DND-41 (cell line): ENCODE measurements at regions not wholly inside any gene's neighbourhood (a gene's known extent, or its start where the extent isn't known, plus 50 kb on each side); places are given as distances from the start of the nearest gene placed in this dataset.

Experiments
- ATAC-seq: fragments of 200-7000 bp; cut with Tn5 transposase; 3 replicates; pipeline ENCODE4 v1.9.1; 2021; ENCODE audit warnings: low read depth; ENCODE audit not compliant: insufficient read depth
- DNase-seq: peaks from one replicate; pipeline ENCODE4 v3.0.0-alpha.2; 2020
- H2AFZ ChIP-seq: 2 replicates; pipeline ENCODE4 v1.6.0; 2012; ENCODE audit warnings: low read depth, low read length
- H3K27ac ChIP-seq: 2 replicates; pipeline ENCODE4 v1.5.1; 2012; ENCODE audit warnings: low read length, inconsistent platforms
- H3K27me3 ChIP-seq: fragments of 200-600 bp; sonication (generic); 2 replicates; pipeline ENCODE4 v1.6.0; 2012; ENCODE audit warnings: low read length, mild to moderate bottlenecking, inconsistent platforms; ENCODE audit not compliant: insufficient read depth, poor library complexity
- H3K36me3 ChIP-seq: 2 replicates; pipeline ENCODE4 v1.5.1; 2012; ENCODE audit warnings: low read length, inconsistent platforms; ENCODE audit not compliant: insufficient read depth
- H3K4me1 ChIP-seq: 2 replicates; pipeline ENCODE4 v1.5.1; 2012; ENCODE audit warnings: mild to moderate bottlenecking, low read length; ENCODE audit not compliant: insufficient read depth
- H3K4me2 ChIP-seq: 2 replicates; pipeline ENCODE4 v1.6.0; 2012; ENCODE audit warnings: mild to moderate bottlenecking, moderate library complexity, low read length, inconsistent platforms; ENCODE audit not compliant: insufficient read depth
- H3K4me3 ChIP-seq, 2 experiments: fragments of 200-600 bp in 1 of 2; shearing (Covaris generic) in 1 of 2; 2 replicates each; pipeline ENCODE4 v1.5.1; 2012 to 2016; ENCODE audit warnings: inconsistent platforms in 2 of 2, low read length in 2 of 2, mild to moderate bottlenecking in 2 of 2, low read depth in 1 of 2, moderate library complexity in 1 of 2
- H3K79me2 ChIP-seq: 2 replicates; pipeline ENCODE4 v1.6.0; 2012; ENCODE audit warnings: low read length, inconsistent platforms; ENCODE audit not compliant: insufficient read depth
- H3K9ac ChIP-seq: 2 replicates; pipeline ENCODE4 v1.6.0; 2012; ENCODE audit warnings: low read depth, mild to moderate bottlenecking, inconsistent platforms, low read length, moderate library complexity
- H3K9me3 ChIP-seq: 2 replicates; pipeline ENCODE4 v1.5.1; 2012; ENCODE audit warnings: low read length, moderate library complexity, mild to moderate bottlenecking, inconsistent platforms; ENCODE audit not compliant: insufficient read depth, severe bottlenecking
- H4K20me1 ChIP-seq: 2 replicates; pipeline ENCODE4 v1.6.0; 2012; ENCODE audit warnings: low read length; ENCODE audit not compliant: insufficient read depth
- CTCF ChIP-seq: IDR thresholded peaks from 2 replicates; pipeline ENCODE4 v1.5.1; 2012; ENCODE audit warnings: borderline replicate concordance, low read length, moderate library complexity, mild to moderate bottlenecking; ENCODE audit not compliant: poor library complexity, severe bottlenecking; ENCODE audit errors: extremely low read depth
- EZH2 ChIP-seq: IDR thresholded peaks from 3 replicates; pipeline ENCODE4 v1.6.1; 2012; ENCODE audit warnings: borderline replicate concordance, low read depth, mild to moderate bottlenecking, moderate library complexity, low read length, inconsistent platforms; ENCODE audit not compliant: severe bottlenecking

GRCh38 chr19:32233885-32234284, 111.5 kb upstream of the ZNF507 start:
- no peaks in the 10 kb centered on the region for H3K4me1 ChIP-seq
- H3K9ac ChIP-seq = no peak overlapping the region
- H3K4me3 ChIP-seq = no peak overlapping the region
- no peak for ATAC-seq
- H3K9me3 ChIP-seq = no peaks in the 10 kb centered on the region
- H3K4me2 ChIP-seq = no peak overlapping the region
- no peaks in the 10 kb centered on the region for H3K79me2 ChIP-seq
- peaks cover 4% of the 10 kb centered on the region; the same call in 1 of the 2 replicates for H4K20me1 ChIP-seq
- TF ChIP-seq CTCF (no peak), EZH2 (no peak)
- no peak overlapping the region for H2AFZ ChIP-seq
- DNase-seq = no peak
- no peaks in the 10 kb centered on the region for H3K27me3 ChIP-seq
- no peak overlapping the region for H3K27ac ChIP-seq
- H3K36me3 ChIP-seq = no peaks in the 10 kb centered on the region

DNA sequence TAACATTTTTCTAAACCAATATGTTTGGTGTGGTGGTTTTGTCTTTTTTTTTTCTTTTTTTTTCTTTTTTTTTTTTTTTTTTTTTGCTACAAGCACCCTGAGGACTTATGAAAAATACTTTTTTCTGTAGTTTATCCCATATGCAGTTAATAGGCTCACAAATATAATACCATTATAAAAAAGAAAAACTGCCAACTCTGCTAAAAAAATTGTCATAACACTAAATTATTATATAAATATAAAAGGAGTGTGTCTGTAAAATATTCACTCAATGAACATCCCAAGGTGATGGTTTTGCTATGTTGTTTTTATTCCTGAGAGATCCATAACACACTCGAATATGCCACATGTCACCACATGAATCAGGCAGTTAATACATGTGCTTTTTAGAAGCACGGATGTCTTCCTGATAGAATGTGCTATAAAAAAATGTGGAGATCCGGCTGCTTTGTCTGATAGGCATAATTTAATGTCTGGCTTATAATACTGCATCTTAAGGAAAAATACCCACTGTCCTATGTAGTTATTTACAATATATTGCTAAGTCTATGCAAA, 110.7 kb upstream of the ZNF507 start:
- H3K36me3 ChIP-seq = no peaks in the 10 kb centered on the region
- no peak overlapping the region for H3K27ac ChIP-seq
- no peak overlapping the region for H3K9ac ChIP-seq
- no peak for TF ChIP-seq CTCF
- TF ChIP-seq EZH2 = no peak
- H3K4me2 ChIP-seq = no peak overlapping the region
- DNase-seq (no peak), ATAC-seq (no peak)
- no peaks in the 10 kb centered on the region for H3K4me1 ChIP-seq
- H2AFZ ChIP-seq = no peak overlapping the region
- peaks cover 4% of the 10 kb centered on the region; the same call in 1 of the 2 replicates for H4K20me1 ChIP-seq
- no peaks in the 10 kb centered on the region for H3K27me3 ChIP-seq
- no peaks in the 10 kb centered on the region for H3K79me2 ChIP-seq
- no peak overlapping the region for H3K4me3 ChIP-seq
- H3K9me3 ChIP-seq = no peaks in the 10 kb centered on the region

DNA sequence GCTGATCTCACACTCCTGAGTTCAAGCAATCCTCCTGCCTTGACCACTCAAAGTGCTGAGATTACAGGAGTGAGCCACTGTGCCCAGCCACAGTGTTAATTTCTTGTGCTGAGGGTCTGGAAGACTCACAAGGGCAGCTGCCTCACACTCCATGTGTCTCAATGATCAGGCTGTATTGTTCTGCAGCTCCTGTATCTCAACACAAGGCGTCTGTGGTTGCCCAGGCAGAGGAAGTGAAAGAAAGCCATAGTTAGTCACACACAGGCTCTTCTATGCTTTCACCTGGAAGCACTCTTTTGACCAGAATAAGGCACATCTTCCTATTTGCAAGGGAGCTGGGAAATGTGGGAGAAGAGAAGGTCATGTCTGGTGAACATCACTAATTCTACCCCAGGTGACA, 107.3 kb upstream of the ZNF507 start:
- DNase-seq (no peak), ATAC-seq (no peak)
- Histone ChIP-seq H3K27me3 (no peaks in the 10 kb centered on the region), H2AFZ (no peak overlapping the region), H3K4me3 (no peak overlapping the region), H3K36me3 (no peaks in the 10 kb centered on the region), H3K9me3 (no peaks in the 10 kb centered on the region), H4K20me1 (no peaks in the 10 kb centered on the region), H3K4me2 (no peak overlapping the region), H3K27ac (no peak overlapping the region), H3K9ac (no peak overlapping the region), H3K4me1 (no peaks in the 10 kb centered on the region), H3K79me2 (no peaks in the 10 kb centered on the region)
- TF ChIP-seq CTCF (no peak), EZH2 (no peak)

DNA sequence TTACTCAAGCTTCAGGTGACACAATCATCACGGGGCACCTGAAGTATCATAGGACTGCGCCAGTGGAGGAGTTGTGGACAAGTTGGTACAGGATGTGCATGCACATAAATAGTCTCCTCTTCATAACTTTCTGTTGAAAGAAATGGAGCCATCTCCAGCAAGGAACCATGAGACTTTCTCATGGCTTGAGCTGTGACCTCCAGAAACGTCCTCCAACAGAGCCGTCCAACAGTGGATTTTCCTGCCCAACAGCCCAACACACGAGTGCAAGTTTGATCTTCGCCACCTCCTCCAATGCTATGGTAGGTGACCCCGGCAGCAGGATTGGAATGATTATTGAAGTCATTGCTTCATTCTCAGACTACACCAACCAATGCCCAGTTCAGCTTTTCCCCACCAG, 105.1 kb upstream of the ZNF507 start:
- Histone ChIP-seq H3K27ac (no peak overlapping the region), H3K36me3 (no peaks in the 10 kb centered on the region), H3K4me2 (no peak overlapping the region), H3K79me2 (no peaks in the 10 kb centered on the region), H4K20me1 (no peaks in the 10 kb centered on the region), H3K27me3 (no peaks in the 10 kb centered on the region), H3K4me3 (no peak overlapping the region), H3K9me3 (no peaks in the 10 kb centered on the region), H3K9ac (no peak overlapping the region), H2AFZ (no peak overlapping the region), H3K4me1 (no peaks in the 10 kb centered on the region)
- TF ChIP-seq EZH2 (no peak), CTCF (no peak)
- DNase-seq (no peak), ATAC-seq (no peak)
